GM12873 (cell line): ENCODE measurements at regions not wholly inside any gene's neighbourhood (a gene's known extent, or its start where the extent isn't known, plus 50 kb on each side); places are given as distances from the start of the nearest gene placed in this dataset.

Source experiments
- CTCF ChIP-seq: IDR thresholded peaks from 2 replicates; pipeline ENCODE4 v1.5.1; 2012; ENCODE audit warnings: low read depth, mild to moderate bottlenecking, moderate library complexity, low read length, control low read depth; ENCODE audit not compliant: insufficient read depth; ENCODE audit errors: missing control alignments

GRCh38 chr10:28479927-28480627 lies 52.8 kb upstream of the WAC start:
- no peak for TF ChIP-seq CTCF

GRCh38 chr10:28480628-28480965 lies 52.3 kb upstream of the WAC start:
- no peak for TF ChIP-seq CTCF

GRCh38 chr10:28481968-28482367 lies 51.0 kb upstream of the WAC start:
- TF ChIP-seq CTCF = no peak
